Keratinocyte (primary cell): ENCODE measurements at regions not wholly inside any gene's neighbourhood (a gene's known extent, or its start where the extent isn't known, plus 50 kb on each side); places are given as distances from the start of the nearest gene placed in this dataset.

Experiments
- DNase-seq: peaks from one replicate; pipeline ENCODE4 v3.0.0-alpha.2; 2011; ENCODE audit warnings: low read depth, missing footprints, low spot score
- FAIRE-seq: peaks from 2 replicates; lab custom pipeline; 2011; peaks lifted over from hg19 to GRCh38; lab: Jason Lieb, UNC
- H2AFZ ChIP-seq: 2 replicates; pipeline ENCODE4 v1.6.0; 2012; ENCODE audit warnings: low read length, control low read depth, inconsistent platforms; ENCODE audit not compliant: control insufficient read depth
- H3K27ac ChIP-seq: 2 replicates; pipeline ENCODE4 v1.5.1; 2011; ENCODE audit warnings: low read length; ENCODE audit not compliant: control insufficient read depth, insufficient read depth
- H3K27me3 ChIP-seq: 3 replicates; pipeline ENCODE4 v1.6.0; 2011; ENCODE audit warnings: low read length; ENCODE audit not compliant: control insufficient read depth, insufficient read depth; ENCODE audit errors: extremely low read depth
- H3K36me3 ChIP-seq, 2 experiments: 2 replicates in 1 of 2; 3 replicates in 1 of 2; pipeline ENCODE4 v1.5.1; 2011; ENCODE audit warnings: low read length in 2 of 2, mild to moderate bottlenecking in 1 of 2; ENCODE audit not compliant: control insufficient read depth in 2 of 2, insufficient read depth in 2 of 2; ENCODE audit errors: extremely low read depth in 1 of 2
- H3K4me1 ChIP-seq: 3 replicates; pipeline ENCODE4 v1.5.1; 2011; ENCODE audit warnings: low read length; ENCODE audit not compliant: control insufficient read depth, insufficient read depth; ENCODE audit errors: extremely low read depth
- H3K4me2 ChIP-seq: 3 replicates; pipeline ENCODE4 v1.6.0; 2011; ENCODE audit warnings: low read depth, low read length; ENCODE audit not compliant: control insufficient read depth, insufficient read depth; ENCODE audit errors: extremely low read depth
- H3K4me3 ChIP-seq, 3 experiments: fragments of 200-600 bp in 1 of 3; sonication (generic) in 1 of 3; 2 replicates in 2 of 3; 3 replicates in 1 of 3; pipeline ENCODE4 v1.5.1; 2011 to 2016; ENCODE audit warnings: low read length in 3 of 3, mild to moderate bottlenecking in 3 of 3, control low read depth in 2 of 3, inconsistent platforms in 1 of 3, low read depth in 1 of 3, mixed read lengths in 1 of 3, mixed run types in 1 of 3, moderate library complexity in 1 of 3; ENCODE audit not compliant: control insufficient read depth in 2 of 3, insufficient read depth in 2 of 3; ENCODE audit errors: extremely low read depth in 1 of 3
- H3K79me2 ChIP-seq: 2 replicates; pipeline ENCODE4 v1.6.0; 2012; ENCODE audit warnings: low read length; ENCODE audit not compliant: control insufficient read depth, insufficient read depth
- H3K9ac ChIP-seq: 3 replicates; pipeline ENCODE4 v1.6.0; 2011; ENCODE audit warnings: low read length; ENCODE audit not compliant: control insufficient read depth, insufficient read depth; ENCODE audit errors: extremely low read depth
- H3K9me1 ChIP-seq: 3 replicates; pipeline ENCODE4 v1.6.0; 2011; ENCODE audit warnings: low read length; ENCODE audit not compliant: control insufficient read depth, insufficient read depth; ENCODE audit errors: extremely low read depth
- H3K9me3 ChIP-seq: 2 replicates; pipeline ENCODE4 v1.5.1; 2012; ENCODE audit warnings: low read depth, low read length; ENCODE audit not compliant: control insufficient read depth
- H4K20me1 ChIP-seq: 3 replicates; pipeline ENCODE4 v1.6.0; 2011; ENCODE audit warnings: low read length; ENCODE audit not compliant: control insufficient read depth, insufficient read depth; ENCODE audit errors: extremely low read depth
- CTCF ChIP-seq, 3 experiments: IDR thresholded peaks in 1 of 3; conservative IDR thresholded peaks in 1 of 3; optimal IDR thresholded peaks in 1 of 3; 2 replicates in 2 of 3; 3 replicates in 1 of 3; pipeline versions ENCODE3 to v1.5.1; 2011; ENCODE audit warnings: low read length in 3 of 3, mild to moderate bottlenecking in 3 of 3, moderate library complexity in 2 of 3, control low read depth in 1 of 3, inconsistent platforms in 1 of 3; ENCODE audit not compliant: insufficient read depth in 2 of 3; ENCODE audit errors: extremely low read depth in 1 of 3
- EZH2 ChIP-seq: IDR thresholded peaks from one replicate; pipeline ENCODE4 v1.6.1; 2012; ENCODE audit warnings: inconsistent platforms, mild to moderate bottlenecking, low read length, moderate library complexity
- dilution Hi-C: fragments of 300-500 bp; cut with MboI; formaldehyde crosslinking; loops from one replicate; pipeline ENCODE4 v1.7.0; 2020; ENCODE audit warnings: low sequenced_read_pairs; ENCODE audit not compliant: extremely low pct_ligation_motif_present

GRCh38 chr3:76576201-76576600, 463.7 kb upstream of the ROBO2 start:
- Histone ChIP-seq H3K4me3 (no peak overlapping the region), H4K20me1 (no peaks in the 10 kb centered on the region), H3K9me1 (no peaks in the 10 kb centered on the region), H3K9ac (no peak overlapping the region), H2AFZ (no peak overlapping the region), H3K27ac (no peak overlapping the region), H3K4me1 (no peaks in the 10 kb centered on the region), H3K4me2 (no peak overlapping the region), H3K9me3 (no peaks in the 10 kb centered on the region), H3K27me3 (no peaks in the 10 kb centered on the region), H3K79me2 (no peaks in the 10 kb centered on the region), H3K36me3 (no peaks in the 10 kb centered on the region)
- no peak for FAIRE-seq
- DNase-seq, result no peak
- dilution Hi-C loops, result no loop called here
- TF ChIP-seq CTCF (optimal IDR thresholded peaks at IDR 0.05 in 1 of 3, IDR thresholded peaks at IDR 0.05 in 1 of 3, conservative IDR thresholded peaks at IDR 0.05 in 1 of 3; ENCODE audit: extremely low read depth in 1 of 3, insufficient read depth in 2 of 3, low read length in 3 of 3) (no peak), EZH2 (no peak)

GRCh38 chr3:76582098-76582497, 457.8 kb upstream of the ROBO2 start:
- no peak overlapping the region for H3K9ac ChIP-seq
- no peak overlapping the region for H3K4me3 ChIP-seq
- H3K36me3 ChIP-seq, result no peaks in the 10 kb centered on the region
- no peaks in the 10 kb centered on the region for H3K9me3 ChIP-seq
- no peak for TF ChIP-seq CTCF (optimal IDR thresholded peaks at IDR 0.05 in 1 of 3, IDR thresholded peaks at IDR 0.05 in 1 of 3, conservative IDR thresholded peaks at IDR 0.05 in 1 of 3; ENCODE audit: extremely low read depth in 1 of 3, insufficient read depth in 2 of 3, low read length in 3 of 3)
- TF ChIP-seq EZH2, result no peak
- H3K27ac ChIP-seq, result no peak overlapping the region
- no peak overlapping the region for H3K4me2 ChIP-seq
- dilution Hi-C loops, result no loop called here
- H4K20me1 ChIP-seq, result no peaks in the 10 kb centered on the region
- no peak overlapping the region for H2AFZ ChIP-seq
- no peaks in the 10 kb centered on the region for H3K9me1 ChIP-seq
- H3K4me1 ChIP-seq, result no peaks in the 10 kb centered on the region
- FAIRE-seq, result no peak
- H3K27me3 ChIP-seq, result no peaks in the 10 kb centered on the region
- H3K79me2 ChIP-seq, result no peaks in the 10 kb centered on the region
- no peak for DNase-seq
